HFF-Myc (cell line): ENCODE measurements at regions not wholly inside any gene's neighbourhood (a gene's known extent, or its start where the extent isn't known, plus 50 kb on each side); places are given as distances from the start of the nearest gene placed in this dataset.

Source experiments
- DNase-seq: peaks from one replicate; pipeline ENCODE4 v3.0.0-alpha.2; 2011; ENCODE audit warnings: low read depth; ENCODE audit errors: extremely low read depth
- H3K4me3 ChIP-seq: replicated peaks from 2 replicates; pipeline ENCODE4 v1.5.1; 2011; ENCODE audit warnings: low read depth, mild to moderate bottlenecking, control low read depth, low read length
- TF ChIP-seq, protein P1 (sequence below): IDR thresholded peaks from 2 replicates; pipeline ENCODE4 v1.5.1; 2012; ENCODE audit warnings: mild to moderate bottlenecking, low read depth, low read length, control low read depth; ENCODE audit errors: missing control alignments

DNA sequence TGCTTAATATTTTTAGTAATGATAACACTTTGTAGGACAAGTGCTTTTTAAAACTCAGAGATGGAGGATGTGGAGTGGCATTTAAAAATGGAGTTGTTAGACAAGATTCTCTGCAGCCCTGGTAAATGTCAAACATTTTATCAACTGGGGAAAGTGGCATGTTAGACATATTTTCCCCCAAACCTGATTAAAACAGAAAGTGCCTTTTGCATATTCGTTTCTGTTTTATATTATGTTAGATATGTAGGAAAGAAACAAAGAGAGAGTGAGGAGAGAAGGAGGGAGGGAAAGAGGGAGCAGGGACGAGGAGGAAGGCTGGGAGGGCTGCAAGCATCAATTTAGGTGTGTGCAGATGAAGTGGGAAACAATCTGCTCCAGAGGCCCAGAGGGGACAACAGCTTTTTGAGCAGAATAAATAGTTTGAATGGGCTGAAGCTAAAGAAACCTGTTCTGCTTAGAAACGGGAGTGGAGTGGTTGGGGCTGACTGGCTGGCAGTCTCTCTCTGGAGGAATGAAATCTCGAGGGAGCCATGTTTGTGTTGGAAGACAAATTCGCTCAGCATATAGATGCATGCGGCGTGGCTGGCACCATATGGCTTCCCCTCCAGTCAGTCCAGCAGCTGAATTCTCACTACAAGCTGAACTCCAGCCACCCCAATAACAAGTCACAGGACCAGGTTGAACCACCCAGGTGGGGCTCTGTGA is 502.2 kb downstream of the AJAP1 start:
- no peak for DNase-seq
- H3K4me3 ChIP-seq: no peak overlapping the region
- TF ChIP-seq, protein P1, sequence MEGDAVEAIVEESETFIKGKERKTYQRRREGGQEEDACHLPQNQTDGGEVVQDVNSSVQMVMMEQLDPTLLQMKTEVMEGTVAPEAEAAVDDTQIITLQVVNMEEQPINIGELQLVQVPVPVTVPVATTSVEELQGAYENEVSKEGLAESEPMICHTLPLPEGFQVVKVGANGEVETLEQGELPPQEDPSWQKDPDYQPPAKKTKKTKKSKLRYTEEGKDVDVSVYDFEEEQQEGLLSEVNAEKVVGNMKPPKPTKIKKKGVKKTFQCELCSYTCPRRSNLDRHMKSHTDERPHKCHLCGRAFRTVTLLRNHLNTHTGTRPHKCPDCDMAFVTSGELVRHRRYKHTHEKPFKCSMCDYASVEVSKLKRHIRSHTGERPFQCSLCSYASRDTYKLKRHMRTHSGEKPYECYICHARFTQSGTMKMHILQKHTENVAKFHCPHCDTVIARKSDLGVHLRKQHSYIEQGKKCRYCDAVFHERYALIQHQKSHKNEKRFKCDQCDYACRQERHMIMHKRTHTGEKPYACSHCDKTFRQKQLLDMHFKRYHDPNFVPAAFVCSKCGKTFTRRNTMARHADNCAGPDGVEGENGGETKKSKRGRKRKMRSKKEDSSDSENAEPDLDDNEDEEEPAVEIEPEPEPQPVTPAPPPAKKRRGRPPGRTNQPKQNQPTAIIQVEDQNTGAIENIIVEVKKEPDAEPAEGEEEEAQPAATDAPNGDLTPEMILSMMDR: no peak

DNA sequence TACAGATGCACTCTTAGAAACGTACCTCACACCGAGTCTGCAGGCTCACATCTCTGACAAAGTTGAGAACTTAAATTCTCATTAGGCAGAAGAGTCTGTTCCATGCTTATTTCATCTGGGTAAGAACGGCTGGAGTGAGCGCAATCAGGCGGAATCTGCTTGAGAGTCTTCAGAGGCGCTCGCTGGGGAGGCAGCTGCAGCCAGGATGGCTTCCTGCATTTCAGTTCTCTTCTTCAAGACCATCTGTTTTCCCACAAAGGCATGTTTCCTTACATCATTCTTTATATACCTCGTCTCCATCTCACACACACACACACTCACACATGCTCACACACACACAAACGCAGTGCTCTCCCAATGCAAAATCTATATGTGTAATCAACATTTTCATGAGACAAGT is 497.1 kb downstream of the AJAP1 start:
- TF ChIP-seq, protein P1: no peak
- no peak for DNase-seq
- H3K4me3 ChIP-seq: no peak overlapping the region

DNA sequence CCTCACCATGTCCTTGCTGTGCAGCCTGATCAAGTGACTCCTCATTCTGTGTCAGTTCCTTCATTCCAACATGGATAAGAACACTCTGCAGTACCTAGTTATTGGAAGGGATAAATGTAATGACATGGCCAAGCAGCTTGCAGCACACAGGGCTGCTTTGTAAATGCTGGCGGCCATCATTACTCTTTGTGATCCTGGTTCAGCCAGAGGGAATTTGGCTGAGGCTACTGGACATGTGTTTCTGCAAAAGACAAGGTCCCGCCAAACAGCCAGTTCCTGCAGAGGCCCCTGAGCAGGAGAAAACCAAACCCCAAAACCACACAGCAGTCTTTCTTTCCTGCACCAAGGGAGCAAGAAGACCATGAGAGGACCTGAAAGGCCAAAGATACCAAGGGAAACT is 495.8 kb downstream of the AJAP1 start:
- no peak for DNase-seq
- TF ChIP-seq, protein P1: no peak
- no peak overlapping the region for H3K4me3 ChIP-seq

DNA sequence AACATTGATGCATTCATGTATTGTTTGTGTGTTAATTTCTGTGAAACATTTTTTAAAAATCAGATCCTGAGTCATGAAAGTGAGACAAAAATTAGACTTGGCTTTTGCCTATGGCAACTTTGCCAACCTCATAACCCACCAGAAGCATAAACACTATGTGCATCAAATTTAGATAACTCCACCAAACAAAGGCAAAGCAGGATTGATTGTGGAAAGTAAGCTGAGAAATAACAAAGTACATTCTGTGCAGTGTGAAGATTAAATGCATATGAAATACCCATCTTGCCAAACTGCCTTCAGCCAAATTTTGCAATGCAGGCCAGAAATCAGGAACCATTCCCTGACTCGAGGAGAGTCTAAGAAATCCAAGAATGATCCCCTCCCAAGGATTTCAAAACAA is 493.4 kb downstream of the AJAP1 start:
- TF ChIP-seq, protein P1: no peak
- DNase-seq: no peak

DNA sequence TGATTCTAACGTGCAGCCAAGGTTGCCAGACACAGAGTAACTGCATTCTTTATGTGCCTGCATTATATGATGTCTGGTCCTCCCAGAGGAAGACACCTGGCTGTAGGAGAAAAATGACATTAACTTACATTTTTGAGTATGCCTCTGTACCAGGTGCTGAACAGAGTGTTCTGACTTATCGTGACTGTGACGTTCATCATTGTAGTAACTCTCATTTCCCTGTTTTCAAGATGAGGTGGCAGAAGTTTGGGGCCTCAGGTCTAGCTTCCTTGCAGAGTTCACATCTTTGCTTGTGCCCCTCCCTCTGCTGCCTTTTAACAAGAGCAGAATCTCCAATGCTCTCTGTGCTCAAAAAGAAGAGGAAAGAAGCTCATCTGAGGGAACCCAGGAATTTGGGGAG is 488.0 kb downstream of the AJAP1 start:
- TF ChIP-seq, protein P1: no peak
- H3K4me3 ChIP-seq: no peak overlapping the region
- no peak for DNase-seq

More for the DNA sequence above, 493.4 kb downstream of the AJAP1 start:
- H3K4me3 ChIP-seq: no peak overlapping the region

DNA sequence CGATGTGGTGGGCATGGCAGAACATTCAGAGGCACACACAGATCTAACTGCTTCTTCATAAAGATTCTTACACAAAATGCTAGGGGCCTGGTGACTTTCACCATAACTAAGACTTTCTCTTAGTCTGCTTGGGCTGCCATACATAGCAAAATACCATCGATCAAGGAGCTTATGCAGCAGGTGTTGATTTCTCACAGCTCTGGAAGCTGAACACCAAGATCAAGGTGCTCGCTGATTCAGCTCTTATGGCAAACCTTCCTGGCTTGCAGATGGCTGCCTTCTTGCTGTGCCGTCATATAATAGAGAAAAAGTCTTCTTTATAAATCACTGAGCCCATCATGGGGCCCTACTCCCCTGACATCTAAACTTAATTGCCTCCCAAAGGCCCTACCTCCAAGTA is 487.3 kb downstream of the AJAP1 start:
- TF ChIP-seq, protein P1: no peak
- no peak for DNase-seq
- no peak overlapping the region for H3K4me3 ChIP-seq

DNA sequence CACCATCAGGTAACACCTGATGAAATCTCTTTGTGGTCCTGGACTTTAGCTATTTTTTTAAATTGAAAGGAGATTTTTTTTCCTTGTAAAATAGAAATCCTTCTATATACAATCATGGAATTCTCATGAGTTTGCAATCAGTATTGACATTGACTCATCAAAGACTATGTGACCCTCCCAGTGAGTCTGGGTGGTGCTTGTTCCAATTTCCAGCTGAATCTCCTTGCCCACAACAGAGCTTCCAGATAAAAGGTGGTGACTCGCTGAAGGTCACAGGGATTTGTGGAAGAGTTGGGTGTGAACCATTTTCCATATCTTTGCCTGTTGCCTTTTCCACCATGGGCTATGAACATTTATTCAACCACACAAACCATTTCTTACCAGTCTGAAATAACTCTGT is 486.6 kb downstream of the AJAP1 start:
- no peak overlapping the region for H3K4me3 ChIP-seq
- DNase-seq: no peak
- TF ChIP-seq, protein P1: no peak
